ENCODE measurements at regions not wholly inside any gene's neighbourhood (a gene's known extent, or its start where the extent isn't known, plus 50 kb on each side); places are given as distances from the start of the nearest gene placed in this dataset.

DNA sequence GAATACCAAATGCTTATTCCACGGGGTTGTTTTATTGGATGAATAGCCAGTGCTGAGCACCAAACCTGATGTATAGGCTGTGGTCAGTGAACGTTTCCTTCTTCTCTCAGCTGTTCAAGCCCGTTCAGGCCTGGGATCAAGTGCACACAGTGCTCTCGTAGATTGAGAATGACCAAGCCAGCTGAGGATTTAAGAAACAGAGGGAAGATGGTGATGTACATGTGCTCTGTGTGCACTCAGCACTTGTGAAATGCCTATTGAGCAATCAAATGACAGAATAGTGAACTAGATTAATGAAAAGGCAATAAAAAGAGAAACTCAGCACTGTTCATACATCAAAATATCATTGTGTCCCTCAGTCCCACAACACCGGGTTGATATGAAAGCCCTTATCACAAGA is 302.5 kb downstream of the BMPER start:
- ATAC-seq: no peak
- intact Hi-C loops (cut with DNase I): no loop called here
- 91 to 95% methylated on average over 5 of the region's 5 CpGs for WGBS, 2 donors

DNA sequence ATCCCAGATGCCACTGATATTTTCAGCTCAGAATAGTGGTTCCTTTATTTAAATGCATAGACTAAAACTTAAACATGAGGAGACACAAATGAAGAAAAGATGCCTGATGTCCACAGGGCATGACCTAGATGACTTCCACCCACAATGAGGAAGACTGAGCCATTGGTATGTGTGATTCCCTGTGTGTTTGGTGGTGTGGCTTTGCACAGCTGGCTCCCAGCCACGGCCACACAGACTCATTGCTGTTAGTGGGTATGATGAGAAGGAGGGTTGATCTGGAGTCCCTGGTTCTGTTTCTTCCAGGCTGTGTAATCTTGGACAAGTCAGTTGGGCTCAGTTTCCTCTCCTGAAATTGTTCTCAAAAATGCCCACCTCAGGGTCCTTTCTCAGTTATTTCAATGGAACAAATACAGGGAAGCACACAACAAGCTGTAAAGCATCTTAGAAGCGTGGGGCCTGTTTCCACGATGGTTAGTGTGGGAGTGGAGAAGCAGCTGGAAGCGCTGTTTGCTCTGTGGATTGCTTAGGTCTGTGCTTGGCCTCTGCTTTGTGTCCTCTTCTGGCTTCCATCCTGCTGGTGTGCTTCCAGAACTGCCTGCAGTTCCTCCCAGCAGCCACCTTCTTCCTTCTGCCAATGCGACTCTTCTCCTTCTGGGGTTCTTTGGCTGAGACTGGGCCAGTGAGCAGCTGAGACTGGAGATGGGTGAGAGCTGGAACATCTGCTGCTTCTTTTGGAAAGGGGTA is 303.7 kb downstream of the BMPER start:
- H3K4me1 ChIP-seq: no peaks in the 10 kb centered on the region
- intact Hi-C loops (cut with DNase I): no loop called here
- H3K27me3 ChIP-seq: no peaks in the 10 kb centered on the region
- ATAC-seq: peak in 1 of 8 donors; percentile 42
- no peak for DNase-seq
- no peaks in the 10 kb centered on the region for H3K9me3 ChIP-seq
- 72 to 79% methylated on average over 5 of the region's 5 CpGs for WGBS, 2 donors
- H3K4me3 ChIP-seq: no peak overlapping the region
- TF ChIP-seq, protein P1, sequence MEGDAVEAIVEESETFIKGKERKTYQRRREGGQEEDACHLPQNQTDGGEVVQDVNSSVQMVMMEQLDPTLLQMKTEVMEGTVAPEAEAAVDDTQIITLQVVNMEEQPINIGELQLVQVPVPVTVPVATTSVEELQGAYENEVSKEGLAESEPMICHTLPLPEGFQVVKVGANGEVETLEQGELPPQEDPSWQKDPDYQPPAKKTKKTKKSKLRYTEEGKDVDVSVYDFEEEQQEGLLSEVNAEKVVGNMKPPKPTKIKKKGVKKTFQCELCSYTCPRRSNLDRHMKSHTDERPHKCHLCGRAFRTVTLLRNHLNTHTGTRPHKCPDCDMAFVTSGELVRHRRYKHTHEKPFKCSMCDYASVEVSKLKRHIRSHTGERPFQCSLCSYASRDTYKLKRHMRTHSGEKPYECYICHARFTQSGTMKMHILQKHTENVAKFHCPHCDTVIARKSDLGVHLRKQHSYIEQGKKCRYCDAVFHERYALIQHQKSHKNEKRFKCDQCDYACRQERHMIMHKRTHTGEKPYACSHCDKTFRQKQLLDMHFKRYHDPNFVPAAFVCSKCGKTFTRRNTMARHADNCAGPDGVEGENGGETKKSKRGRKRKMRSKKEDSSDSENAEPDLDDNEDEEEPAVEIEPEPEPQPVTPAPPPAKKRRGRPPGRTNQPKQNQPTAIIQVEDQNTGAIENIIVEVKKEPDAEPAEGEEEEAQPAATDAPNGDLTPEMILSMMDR (IDR thresholded peaks at IDR 0.05): no peak
- H3K36me3 ChIP-seq: no peaks in the 10 kb centered on the region
- no peak overlapping the region for H3K27ac ChIP-seq

More for the DNA sequence above, 302.5 kb downstream of the BMPER start:
- Histone ChIP-seq H3K4me1 (no peaks in the 10 kb centered on the region), H3K4me3 (no peak overlapping the region), H3K36me3 (no peaks in the 10 kb centered on the region), H3K27ac (no peak overlapping the region), H3K27me3 (no peaks in the 10 kb centered on the region), H3K9me3 (no peaks in the 10 kb centered on the region)
- TF ChIP-seq, protein P1 (IDR thresholded peaks at IDR 0.05): no peak
- DNase-seq: no peak

DNA sequence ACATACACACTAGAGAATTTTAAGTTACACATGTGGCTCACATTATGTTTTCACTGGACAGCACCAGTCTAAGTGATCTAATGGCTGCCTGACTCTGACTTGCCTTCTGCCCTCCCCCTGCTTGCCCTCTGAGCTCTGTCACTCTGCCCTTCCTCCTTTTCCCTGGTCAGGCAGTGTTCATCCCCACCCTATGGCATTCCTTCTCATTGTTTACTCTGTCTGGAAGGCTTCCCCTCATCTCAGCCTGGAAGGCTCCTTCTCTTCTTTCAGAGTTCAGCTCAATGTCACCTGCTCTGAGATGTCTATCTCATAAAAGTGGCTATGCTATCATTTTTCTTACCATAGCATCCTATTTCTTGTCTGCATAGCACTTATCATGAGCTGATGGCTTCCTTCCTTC is 305.7 kb downstream of the BMPER start:
- H3K27me3 ChIP-seq: no peaks in the 10 kb centered on the region
- H3K27ac ChIP-seq: no peak overlapping the region
- DNase-seq: no peak
- H3K36me3 ChIP-seq: no peaks in the 10 kb centered on the region
- intact Hi-C loops (cut with DNase I): no loop called here
- ATAC-seq: no peak
- H3K9me3 ChIP-seq: no peaks in the 10 kb centered on the region
- no peak overlapping the region for H3K4me3 ChIP-seq
- TF ChIP-seq, protein P1 (IDR thresholded peaks at IDR 0.05): no peak
- H3K4me1 ChIP-seq: no peaks in the 10 kb centered on the region

DNA sequence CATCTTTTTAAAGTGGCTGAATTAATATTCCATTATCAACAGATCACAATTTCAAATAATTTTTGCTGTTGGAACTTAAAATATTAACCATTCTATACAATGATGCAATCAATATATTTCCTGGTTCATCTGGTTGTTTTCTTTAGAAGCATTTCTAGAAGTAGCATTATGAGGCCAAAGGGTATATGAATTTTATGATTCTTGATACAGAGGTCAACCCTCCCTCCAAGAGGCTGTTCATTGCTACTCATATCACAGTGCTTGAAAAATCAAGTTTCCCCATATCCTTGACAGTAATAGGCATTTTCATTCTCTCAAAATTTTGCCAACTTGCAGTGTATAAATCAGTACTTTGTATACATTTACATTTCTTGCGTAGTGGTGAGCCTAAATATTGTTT is 312.6 kb downstream of the BMPER start:
- WGBS, 2 donors: 94 to 95% methylated on average over 1 of the region's 1 CpG
- intact Hi-C loops (cut with DNase I): no loop called here
- H3K9me3 ChIP-seq: no peaks in the 10 kb centered on the region
- no peak overlapping the region for H3K4me3 ChIP-seq
- H3K27me3 ChIP-seq: no peaks in the 10 kb centered on the region
- H3K27ac ChIP-seq: no peak overlapping the region
- DNase-seq (no peak), ATAC-seq (no peak)
- TF ChIP-seq, protein P1 (IDR thresholded peaks at IDR 0.05): no peak
- H3K4me1 ChIP-seq: no peaks in the 10 kb centered on the region
- H3K36me3 ChIP-seq: no peaks in the 10 kb centered on the region

All from heart right ventricle (tissue), 16 donors.